HepG2 (cell line): ENCODE measurements at regions not wholly inside any gene's neighbourhood (a gene's known extent, or its start where the extent isn't known, plus 50 kb on each side); places are given as distances from the start of the nearest gene placed in this dataset.

Experiments
- CTCF ChIP-seq: sonication (generic); formaldehyde crosslinking; IDR thresholded peaks from 2 replicates; pipeline ENCODE4 v1.5.0; 2020; ENCODE audit warnings: mild to moderate bottlenecking, missing genetic modification reagents, moderate library complexity
- ETV5 ChIP-seq: IDR thresholded peaks from 2 replicates; pipeline ENCODE4 v1.6.1; 2018; ENCODE audit warnings: missing biosample characterization, missing genetic modification reagents, inconsistent platforms, borderline replicate concordance
- ZNF12 ChIP-seq: sonication (generic); formaldehyde crosslinking; IDR thresholded peaks from 2 replicates; pipeline ENCODE4 v1.5.0; 2020; ENCODE audit warnings: missing genetic modification reagents

- TF ChIP-seq CTCF (CRISPR knock-in tag), result no peak
- TF ChIP-seq ETV5 (CRISPR knock-in tag), result no peak
- no peak for TF ChIP-seq ZNF12 (CRISPR knock-in tag)
Observed at GRCh38 chr2:139099721-139100120, 319.5 kb upstream of the NXPH2 start.
